Naive B cell (primary cell): ENCODE measurements at regions not wholly inside any gene's neighbourhood (a gene's known extent, or its start where the extent isn't known, plus 50 kb on each side); places are given as distances from the start of the nearest gene placed in this dataset.
"Not testable (repeated sequence)": the region's sequence is repeated elsewhere in the genome, so short reads cannot be mapped to it uniquely, and the experiment has no call there.

Experiments
- ATAC-seq, 2 donors: fragments of 150-1000 bp; cut with Tn5 transposase; 2 replicates each; pipeline ENCODE4 v1.10.0; 2021; ENCODE audit warnings: low read depth in 2 of 2, mild to moderate bottlenecking in 2 of 2, moderate library complexity in 2 of 2
- DNase-seq: peaks from one replicate; pipeline ENCODE4 v3.0.0; 2022
- H3K27ac Mint-ChIP-seq, 6 donors: one replicate each; pipeline ENCODE4 v1.8.0; 2020 to 2022; ENCODE audit warnings: mild to moderate bottlenecking in 6 of 6, mixed read lengths in 6 of 6, moderate library complexity in 5 of 6, inconsistent platforms in 2 of 6
- H3K27me3 Mint-ChIP-seq, 3 donors: one replicate each; pipeline ENCODE4 v1.8.0; 2021 to 2022; ENCODE audit warnings: mixed read lengths in 3 of 3, mild to moderate bottlenecking in 1 of 3
- H3K36me3 Mint-ChIP-seq, 2 donors: one replicate each; pipeline ENCODE4 v1.8.0; 2020 to 2022; ENCODE audit warnings: mixed read lengths in 2 of 2, inconsistent platforms in 1 of 2, mild to moderate bottlenecking in 1 of 2
- H3K4me1 Mint-ChIP-seq, 3 donors: one replicate each; pipeline ENCODE4 v1.8.0; 2020 to 2022; ENCODE audit warnings: mixed read lengths in 3 of 3, inconsistent platforms in 1 of 3, mild to moderate bottlenecking in 1 of 3, moderate library complexity in 1 of 3
- H3K4me3 Mint-ChIP-seq, 8 donors: one replicate each; pipeline ENCODE4 v1.8.0; 2020 to 2022; ENCODE audit warnings: mild to moderate bottlenecking in 8 of 8, mixed read lengths in 8 of 8, moderate library complexity in 8 of 8, inconsistent platforms in 2 of 8
- H3K9me3 Mint-ChIP-seq, 7 donors: one replicate each; pipeline ENCODE4 v1.8.0; 2020 to 2022; ENCODE audit warnings: mixed read lengths in 7 of 7, mild to moderate bottlenecking in 5 of 7, inconsistent platforms in 2 of 7, moderate library complexity in 1 of 7

- peaks cover 0 to 9% (median 0%) of the 10 kb centered on the region in 7 donors for H3K9me3 Mint-ChIP-seq
- no peak overlapping the region for H3K4me3 Mint-ChIP-seq
- ATAC-seq (no peak), DNase-seq (no peak)
- no peaks in the 10 kb centered on the region for H3K4me1 Mint-ChIP-seq
- no peaks in the 10 kb centered on the region for H3K27me3 Mint-ChIP-seq
- H3K27ac Mint-ChIP-seq, result no peak overlapping the region
- no peaks in the 10 kb centered on the region for H3K36me3 Mint-ChIP-seq
Measured at GRCh38 chr3:163562625-163563024, 1515.7 kb downstream of the SI start.

DNA sequence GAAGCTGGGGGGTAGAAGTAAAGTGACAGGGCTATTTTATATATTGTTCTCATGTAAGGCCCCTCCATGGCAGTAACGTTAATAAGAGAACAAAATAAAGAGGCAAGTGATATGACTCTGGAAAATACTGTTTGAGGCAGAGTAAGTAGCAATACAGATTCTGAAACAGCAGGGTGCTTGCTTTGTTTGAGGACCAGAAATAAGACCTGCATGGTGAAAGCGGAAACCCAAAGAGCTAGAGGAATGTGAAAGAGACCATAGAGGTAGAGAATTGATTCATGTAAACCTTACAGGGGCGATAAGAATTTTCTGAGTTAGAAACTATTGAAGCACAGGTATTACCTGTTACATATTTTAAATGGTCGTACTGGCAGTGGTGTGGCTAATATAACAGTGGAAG lies 1517.1 kb downstream of the SI start:
- H3K36me3 Mint-ChIP-seq, result no peaks in the 10 kb centered on the region
- H3K27ac Mint-ChIP-seq, result no peak overlapping the region
- H3K4me3 Mint-ChIP-seq, result no peak overlapping the region
- DNase-seq (no peak), ATAC-seq (no peak)
- H3K27me3 Mint-ChIP-seq, result no peaks in the 10 kb centered on the region
- peaks cover 0 to 9% (median 0%) of the 10 kb centered on the region in 7 donors for H3K9me3 Mint-ChIP-seq
- no peaks in the 10 kb centered on the region for H3K4me1 Mint-ChIP-seq

DNA sequence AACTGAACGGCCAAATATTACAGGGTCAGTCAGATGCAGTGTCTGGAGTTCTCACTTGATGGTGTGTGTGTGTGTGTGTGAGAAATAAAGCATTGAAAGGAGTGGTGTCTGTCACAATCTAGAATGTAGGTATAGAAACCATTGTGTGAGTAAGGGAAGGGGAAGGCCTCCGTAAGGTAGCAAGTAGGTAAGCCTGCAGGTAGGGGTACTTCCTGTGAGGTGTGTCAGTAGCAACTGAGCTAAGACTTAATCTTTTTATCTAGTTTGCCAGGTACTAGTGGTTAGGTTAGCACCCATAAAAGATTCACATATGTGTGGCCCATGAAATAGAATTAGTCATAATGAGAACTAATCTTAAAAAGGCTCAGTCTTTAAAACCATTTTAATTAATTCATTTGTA lies 1517.8 kb downstream of the SI start:
- Mint-ChIP-seq H3K27ac (no peak overlapping the region), H3K27me3 (no peaks in the 10 kb centered on the region), H3K36me3 (no peaks in the 10 kb centered on the region), H3K9me3 (peaks cover 0 to 9% (median 0%) of the 10 kb centered on the region in 7 donors), H3K4me1 (no peaks in the 10 kb centered on the region), H3K4me3 (no peak overlapping the region)
- no peak for DNase-seq
- ATAC-seq, result no peak

GRCh38 chr3:163556813-163557523 lies 1521.3 kb downstream of the SI start:
- no peak overlapping the region for H3K4me3 Mint-ChIP-seq
- ATAC-seq (no peak), DNase-seq (no peak)
- no peak overlapping the region for H3K27ac Mint-ChIP-seq
- no peaks in the 10 kb centered on the region for H3K4me1 Mint-ChIP-seq
- no peaks in the 10 kb centered on the region for H3K36me3 Mint-ChIP-seq
- H3K27me3 Mint-ChIP-seq, result no peaks in the 10 kb centered on the region
- H3K9me3 Mint-ChIP-seq, result peaks cover 0 to 9% (median 0%) of the 10 kb centered on the region in 7 donors

DNA sequence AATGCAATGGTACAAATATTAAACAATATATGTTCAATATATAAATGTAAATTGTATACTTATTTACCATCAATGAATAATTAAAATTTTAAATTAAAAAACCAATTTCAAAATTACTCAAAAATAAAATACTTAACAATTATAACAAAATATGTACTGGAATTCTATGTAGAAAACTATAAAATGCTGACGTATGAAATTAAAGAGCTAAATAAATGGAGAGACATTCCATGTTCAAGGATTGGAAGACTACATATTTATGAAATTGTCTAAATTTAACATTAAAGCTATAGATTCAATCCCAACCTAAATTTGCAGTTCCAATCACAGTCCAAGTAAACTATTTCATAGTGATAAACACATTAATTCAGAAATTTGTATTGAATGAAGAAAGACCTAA lies 1522.4 kb downstream of the SI start:
- no peaks in the 10 kb centered on the region for H3K4me1 Mint-ChIP-seq
- no peak overlapping the region for H3K4me3 Mint-ChIP-seq
- H3K27ac Mint-ChIP-seq, result no peak overlapping the region
- no peaks in the 10 kb centered on the region for H3K27me3 Mint-ChIP-seq
- peaks cover 0 to 9% (median 1%) of the 10 kb centered on the region in 7 donors for H3K9me3 Mint-ChIP-seq
- no peaks in the 10 kb centered on the region for H3K36me3 Mint-ChIP-seq
- ATAC-seq, result no peak
- DNase-seq, result no peak

- Mint-ChIP-seq H3K36me3 (no peaks in the 10 kb centered on the region), H3K27me3 (no peaks in the 10 kb centered on the region), H3K27ac (no peak overlapping the region), H3K4me1 (no peaks in the 10 kb centered on the region), H3K4me3 (no peak overlapping the region), H3K9me3 (peaks cover 0 to 5% (median 3%) of the 10 kb centered on the region in 7 donors)
- ATAC-seq, result no peak
- no peak for DNase-seq
Measured at GRCh38 chr3:163552659-163552966, 1525.7 kb downstream of the SI start.

- not testable (repeated sequence) for H3K27me3 Mint-ChIP-seq, H3K4me3 Mint-ChIP-seq, H3K27ac Mint-ChIP-seq, DNase-seq, H3K9me3 Mint-ChIP-seq, ATAC-seq, H3K36me3 Mint-ChIP-seq, H3K4me1 Mint-ChIP-seq
Measured at GRCh38 chr3:163551915-163552658, 1526.2 kb downstream of the SI start.

GRCh38 chr3:163548015-163548414 lies 1530.3 kb downstream of the SI start:
- Mint-ChIP-seq H3K9me3 (peaks cover 0 to 5% (median 3%) of the 10 kb centered on the region in 7 donors), H3K27ac (no peak overlapping the region), H3K36me3 (no peaks in the 10 kb centered on the region), H3K27me3 (no peaks in the 10 kb centered on the region), H3K4me1 (no peaks in the 10 kb centered on the region), H3K4me3 (no peak overlapping the region)
- ATAC-seq, result no peak
- DNase-seq, result no peak

DNA sequence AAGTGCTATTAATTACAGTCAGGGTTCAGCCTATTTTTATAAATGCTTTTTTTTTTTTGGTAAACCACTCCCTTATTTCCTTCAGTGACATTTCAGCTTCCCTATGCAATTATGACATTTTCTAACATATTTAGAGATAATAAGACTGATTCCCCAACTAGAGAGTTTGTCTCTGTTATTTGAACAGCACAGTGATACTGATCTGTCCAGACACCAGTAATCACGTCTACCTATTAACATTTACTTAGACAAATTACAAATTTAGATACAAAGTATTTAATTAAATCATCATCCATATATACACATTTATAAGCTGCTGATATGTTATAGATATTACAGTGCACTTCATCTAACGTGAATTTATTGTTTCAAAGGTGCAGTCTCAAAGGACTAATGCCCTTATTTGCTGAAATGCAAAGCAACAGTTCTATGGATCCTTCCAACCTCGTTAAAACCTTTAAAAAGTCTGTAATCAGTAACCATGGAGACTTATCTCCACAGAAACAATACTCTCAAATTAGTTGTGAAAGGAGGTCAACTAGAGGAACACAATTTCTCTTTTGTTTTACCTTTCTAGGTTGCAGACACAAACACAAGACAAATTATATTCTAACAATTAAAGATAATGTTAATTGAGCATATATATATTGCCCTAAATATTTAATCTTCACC lies 1531.1 kb downstream of the SI start:
- Mint-ChIP-seq H3K36me3 (no peaks in the 10 kb centered on the region), H3K4me3 (no peak overlapping the region), H3K4me1 (no peaks in the 10 kb centered on the region), H3K9me3 (peaks cover 0 to 5% (median 3%) of the 10 kb centered on the region in 7 donors), H3K27ac (no peak overlapping the region), H3K27me3 (no peaks in the 10 kb centered on the region)
- DNase-seq, result no peak
- no peak for ATAC-seq

GRCh38 chr3:163543662-163544061 lies 1534.6 kb downstream of the SI start:
- no peak for ATAC-seq

GRCh38 chr3:163541629-163542028 lies 1536.7 kb downstream of the SI start:
- no peak for DNase-seq

More at GRCh38 chr3:163543662-163544061, 1534.6 kb downstream of the SI start:
- H3K4me1 Mint-ChIP-seq, result no peaks in the 10 kb centered on the region
- H3K36me3 Mint-ChIP-seq, result no peaks in the 10 kb centered on the region
- peaks cover 0 to 2% (median 0%) of the 10 kb centered on the region in 7 donors for H3K9me3 Mint-ChIP-seq
- H3K27ac Mint-ChIP-seq, result no peak overlapping the region
- DNase-seq, result no peak
- H3K27me3 Mint-ChIP-seq, result no peaks in the 10 kb centered on the region
- no peak overlapping the region for H3K4me3 Mint-ChIP-seq

GRCh38 chr3:163538387-163538786 lies 1539.9 kb downstream of the SI start:
- no peaks in the 10 kb centered on the region for H3K4me1 Mint-ChIP-seq
- H3K4me3 Mint-ChIP-seq, result no peak overlapping the region
- peaks cover 0 to 3% (median 0%) of the 10 kb centered on the region in 7 donors for H3K9me3 Mint-ChIP-seq
- ATAC-seq (no peak), DNase-seq (no peak)
- no peak overlapping the region for H3K27ac Mint-ChIP-seq
- no peaks in the 10 kb centered on the region for H3K36me3 Mint-ChIP-seq
- no peaks in the 10 kb centered on the region for H3K27me3 Mint-ChIP-seq

More at GRCh38 chr3:163541629-163542028, 1536.7 kb downstream of the SI start:
- Mint-ChIP-seq H3K36me3 (no peaks in the 10 kb centered on the region), H3K27ac (no peak overlapping the region), H3K9me3 (peaks cover 0 to 2% (median 0%) of the 10 kb centered on the region in 7 donors), H3K4me3 (no peak overlapping the region), H3K4me1 (no peaks in the 10 kb centered on the region), H3K27me3 (no peaks in the 10 kb centered on the region)
- ATAC-seq, result no peak

DNA sequence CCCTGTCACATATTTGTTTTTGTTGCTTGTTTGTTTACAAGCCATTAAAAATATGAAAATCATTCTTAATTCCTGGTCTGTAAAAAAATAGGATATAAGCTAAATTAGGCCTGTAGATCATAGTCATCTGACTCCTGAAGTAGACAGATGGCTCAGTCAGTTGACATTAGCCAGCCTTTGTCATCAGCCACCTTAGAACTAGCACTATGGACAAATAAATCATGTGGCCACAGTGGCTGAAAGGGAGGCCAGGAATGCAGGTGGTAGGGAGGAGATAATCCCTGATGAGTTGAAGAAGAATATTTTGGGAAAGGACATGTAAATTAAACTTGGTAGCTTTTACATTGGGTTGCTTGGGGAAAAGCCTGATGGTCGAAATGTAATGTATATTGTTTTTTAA lies 1544.9 kb downstream of the SI start:
- no peaks in the 10 kb centered on the region for H3K36me3 Mint-ChIP-seq
- H3K27me3 Mint-ChIP-seq, result no peaks in the 10 kb centered on the region
- ATAC-seq, result no peak

GRCh38 chr3:163523375-163523774 lies 1554.9 kb downstream of the SI start:
- no peaks in the 10 kb centered on the region for H3K4me1 Mint-ChIP-seq
- no peak overlapping the region for H3K27ac Mint-ChIP-seq
- no peaks in the 10 kb centered on the region for H3K27me3 Mint-ChIP-seq
- H3K9me3 Mint-ChIP-seq, result no peaks in the 10 kb centered on the region
- no peak overlapping the region for H3K4me3 Mint-ChIP-seq
- ATAC-seq (no peak), DNase-seq (no peak)
- H3K36me3 Mint-ChIP-seq, result no peaks in the 10 kb centered on the region

More for the DNA sequence above, 1544.9 kb downstream of the SI start:
- no peak overlapping the region for H3K4me3 Mint-ChIP-seq
- peaks cover 0 to 12% (median 2%) of the 10 kb centered on the region in 7 donors for H3K9me3 Mint-ChIP-seq
- no peak for DNase-seq
- H3K27ac Mint-ChIP-seq, result no peak overlapping the region
- no peaks in the 10 kb centered on the region for H3K4me1 Mint-ChIP-seq
